ENCODE measurements at regions not wholly inside any gene's neighbourhood (a gene's known extent, or its start where the extent isn't known, plus 50 kb on each side); places are given as distances from the start of the nearest gene placed in this dataset.
"Not testable (repeated sequence)": the region's sequence is repeated elsewhere in the genome, so short reads cannot be mapped to it uniquely, and the experiment has no call there.

DNA sequence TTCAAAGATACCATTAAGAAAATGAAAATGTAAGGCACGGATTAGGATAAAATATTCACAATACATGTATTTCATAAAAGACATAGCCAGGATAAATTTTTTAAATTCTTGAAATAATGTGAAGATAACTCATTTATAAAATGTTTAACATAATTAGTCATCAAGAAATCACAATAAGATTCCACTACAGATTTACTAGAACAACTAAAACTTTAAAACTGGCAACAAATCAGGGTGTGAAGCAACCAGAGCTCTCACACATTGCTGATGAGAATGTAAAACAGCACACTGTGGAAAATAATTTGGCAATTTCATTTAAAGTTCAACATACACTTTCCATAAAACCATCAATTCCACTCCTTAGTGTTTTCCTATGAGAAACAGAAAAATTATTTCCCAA lies 89.6 kb upstream of the UBE2E3 start:
- Histone ChIP-seq H3K27me3 (ENCODE audit: control insufficient read depth, insufficient read depth, low read length) (no peaks in the 10 kb centered on the region), H3K9me3 (ENCODE audit: control insufficient read depth, insufficient read depth, low read length) (no peaks in the 10 kb centered on the region), H3K4me1 (ENCODE audit: control insufficient read depth, insufficient read depth, low read length) (no peaks in the 10 kb centered on the region), H3K4me3 (ENCODE audit: low read depth, low read length) (no peak overlapping the region), H3K27ac (ENCODE audit: low read depth, low read length) (no peak overlapping the region), H3K36me3 (ENCODE audit: control insufficient read depth, insufficient read depth, low read length) (no peaks in the 10 kb centered on the region), H3K9ac (ENCODE audit: low read depth, low read length) (no peak overlapping the region)

DNA sequence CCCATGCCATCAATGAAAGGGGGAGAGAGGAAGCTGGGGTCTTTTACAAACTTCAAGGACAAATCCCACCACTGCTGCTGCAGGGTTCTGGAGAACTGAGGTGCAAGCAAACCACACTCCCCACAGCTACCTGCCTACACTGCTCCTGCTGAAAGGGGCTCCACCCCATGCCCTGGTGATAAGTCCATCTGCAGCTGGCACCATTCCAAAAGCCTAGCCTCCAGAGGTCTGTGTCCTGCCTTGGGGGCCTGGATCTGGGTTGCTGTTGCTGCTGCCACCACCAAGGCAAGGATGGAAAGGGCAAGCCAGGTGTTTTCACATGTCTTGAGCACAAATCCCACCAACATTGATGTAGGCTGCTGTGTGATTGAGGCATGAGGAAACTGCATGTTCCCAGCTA lies 97.4 kb upstream of the UBE2E3 start:
- Histone ChIP-seq H3K27ac (ENCODE audit: low read depth, low read length) (no peak overlapping the region), H3K27me3 (ENCODE audit: control insufficient read depth, insufficient read depth, low read length) (no peaks in the 10 kb centered on the region), H3K36me3 (ENCODE audit: control insufficient read depth, insufficient read depth, low read length) (no peaks in the 10 kb centered on the region), H3K4me3 (ENCODE audit: low read depth, low read length) (no peak overlapping the region), H3K9ac (ENCODE audit: low read depth, low read length) (no peak overlapping the region), H3K9me3 (ENCODE audit: control insufficient read depth, insufficient read depth, low read length) (no peaks in the 10 kb centered on the region), H3K4me1 (ENCODE audit: control insufficient read depth, insufficient read depth, low read length) (no peaks in the 10 kb centered on the region)

DNA sequence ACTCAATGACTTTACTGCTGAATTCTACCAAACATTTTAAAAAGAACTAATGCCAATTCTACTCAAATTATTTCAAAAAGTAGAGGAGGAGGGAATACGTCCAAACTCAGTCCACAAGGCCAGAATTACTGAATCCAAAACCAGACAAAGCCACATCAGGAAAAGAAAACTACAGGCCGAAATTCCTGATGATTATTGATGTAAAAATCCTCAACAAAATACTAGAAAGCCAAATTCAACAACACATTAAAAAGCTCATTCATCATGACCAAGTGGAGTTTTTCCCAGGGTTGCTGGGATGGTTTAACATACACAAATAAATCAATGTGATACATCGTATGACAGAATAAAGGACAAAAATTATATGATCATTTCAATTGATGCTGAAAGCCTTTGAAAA lies 103.9 kb upstream of the UBE2E3 start:
- Histone ChIP-seq H3K27ac (ENCODE audit: low read depth, low read length) (no peak overlapping the region), H3K36me3 (ENCODE audit: control insufficient read depth, insufficient read depth, low read length) (no peaks in the 10 kb centered on the region), H3K27me3 (ENCODE audit: control insufficient read depth, insufficient read depth, low read length) (no peaks in the 10 kb centered on the region), H3K9ac (ENCODE audit: low read depth, low read length) (no peak overlapping the region), H3K4me3 (ENCODE audit: low read depth, low read length) (no peak overlapping the region), H3K9me3 (ENCODE audit: control insufficient read depth, insufficient read depth, low read length) (no peaks in the 10 kb centered on the region), H3K4me1 (ENCODE audit: control insufficient read depth, insufficient read depth, low read length) (no peaks in the 10 kb centered on the region)

DNA sequence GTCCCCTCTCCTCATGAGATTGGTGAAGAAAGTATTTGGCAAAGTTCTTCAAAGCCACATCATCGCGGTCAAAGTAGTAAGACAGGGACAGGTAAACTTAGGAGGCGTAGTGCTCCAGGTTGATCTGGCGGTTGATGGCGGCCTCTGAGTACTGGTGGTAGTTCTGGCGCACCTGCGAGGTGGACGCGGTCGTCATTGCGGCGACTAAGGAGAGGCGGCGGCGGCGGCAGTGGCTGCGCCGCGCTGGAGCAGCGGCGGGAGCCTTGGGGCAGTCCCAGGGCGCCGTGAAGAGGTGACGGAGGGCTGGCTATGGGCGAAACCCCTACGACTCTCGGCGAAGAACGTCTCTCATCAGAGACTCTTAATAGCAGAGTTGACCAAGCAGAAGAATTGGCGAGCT lies 107.2 kb upstream of the UBE2E3 start:
- Histone ChIP-seq H3K27me3 (ENCODE audit: control insufficient read depth, insufficient read depth, low read length) (no peaks in the 10 kb centered on the region), H3K27ac (ENCODE audit: low read depth, low read length) (no peak overlapping the region), H3K4me1 (ENCODE audit: control insufficient read depth, insufficient read depth, low read length) (no peaks in the 10 kb centered on the region), H3K4me3 (ENCODE audit: low read depth, low read length) (no peak overlapping the region), H3K9me3 (ENCODE audit: control insufficient read depth, insufficient read depth, low read length) (no peaks in the 10 kb centered on the region), H3K9ac (ENCODE audit: low read depth, low read length) (no peak overlapping the region), H3K36me3 (ENCODE audit: control insufficient read depth, insufficient read depth, low read length) (no peaks in the 10 kb centered on the region)

DNA sequence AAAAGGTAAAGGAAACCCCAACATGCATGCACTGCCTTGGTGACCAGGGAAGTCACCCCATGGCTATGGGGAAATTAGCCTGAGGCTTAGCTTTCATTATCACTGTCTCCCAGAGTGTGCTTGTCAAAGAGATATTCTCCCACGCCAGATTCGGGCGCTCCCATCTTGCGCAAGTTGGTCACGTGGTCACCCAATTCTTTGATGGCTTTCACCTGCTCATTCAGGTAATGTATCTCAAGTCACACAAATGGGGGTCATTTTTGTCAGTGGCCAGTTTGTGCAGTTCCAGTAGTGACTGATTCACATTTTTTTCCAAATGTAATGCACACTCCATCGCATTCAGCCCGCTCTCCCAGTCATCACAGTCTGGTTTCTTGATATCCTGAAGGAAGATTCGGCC lies 107.6 kb upstream of the UBE2E3 start:
- not testable (repeated sequence) for H3K27ac ChIP-seq (ENCODE audit: low read depth, low read length); H3K9me3 ChIP-seq (ENCODE audit: control insufficient read depth, insufficient read depth, low read length); H3K4me3 ChIP-seq (ENCODE audit: low read depth, low read length); H3K4me1 ChIP-seq (ENCODE audit: control insufficient read depth, insufficient read depth, low read length); H3K36me3 ChIP-seq (ENCODE audit: control insufficient read depth, insufficient read depth, low read length); H3K9ac ChIP-seq (ENCODE audit: low read depth, low read length); H3K27me3 ChIP-seq (ENCODE audit: control insufficient read depth, insufficient read depth, low read length)

DNA sequence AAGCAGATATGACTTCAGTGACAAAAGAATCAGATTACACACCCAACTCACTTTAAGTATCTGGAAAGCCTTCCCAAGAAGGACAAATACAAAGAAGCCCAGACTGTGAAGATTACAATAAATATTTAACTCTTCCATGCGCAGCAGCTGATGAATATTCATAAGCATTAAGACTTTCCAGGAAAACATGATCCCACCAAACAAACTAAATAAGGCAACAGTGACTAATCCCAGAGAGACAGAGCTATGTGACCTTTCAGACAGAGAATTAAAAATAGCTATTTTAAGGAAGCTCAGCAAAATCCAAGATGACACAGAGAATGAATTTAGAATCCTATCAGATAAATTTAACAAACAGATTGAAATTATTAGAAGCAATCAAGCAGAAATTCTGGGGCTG lies 108.2 kb upstream of the UBE2E3 start:
- Histone ChIP-seq H3K9ac (ENCODE audit: low read depth, low read length) (no peak overlapping the region), H3K9me3 (ENCODE audit: control insufficient read depth, insufficient read depth, low read length) (no peaks in the 10 kb centered on the region), H3K27me3 (ENCODE audit: control insufficient read depth, insufficient read depth, low read length) (no peaks in the 10 kb centered on the region), H3K4me3 (ENCODE audit: low read depth, low read length) (no peak overlapping the region), H3K36me3 (ENCODE audit: control insufficient read depth, insufficient read depth, low read length) (no peaks in the 10 kb centered on the region), H3K4me1 (ENCODE audit: control insufficient read depth, insufficient read depth, low read length) (no peaks in the 10 kb centered on the region), H3K27ac (ENCODE audit: low read depth, low read length) (no peak overlapping the region)

DNA sequence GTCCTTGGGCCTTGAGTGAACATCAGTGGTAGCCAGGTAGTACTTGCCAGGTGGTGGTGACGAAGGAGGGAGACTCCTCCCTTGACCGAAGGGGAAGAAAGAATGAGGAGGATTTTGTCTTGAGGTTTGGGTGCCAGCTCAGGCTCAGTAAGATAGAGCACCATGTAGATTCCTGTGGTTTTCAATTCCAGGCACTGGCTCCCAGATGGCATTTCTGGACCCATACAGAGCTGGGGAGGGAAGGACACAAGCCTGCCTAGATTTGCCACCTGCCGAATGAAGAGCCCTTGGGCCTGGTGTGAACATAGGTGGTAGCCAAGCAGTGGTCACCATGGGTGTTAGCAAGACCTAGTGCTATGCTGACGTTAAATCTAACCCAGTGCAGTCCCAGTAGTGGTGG lies 108.8 kb upstream of the UBE2E3 start:
- no peaks in the 10 kb centered on the region for H3K4me1 ChIP-seq (ENCODE audit: control insufficient read depth, insufficient read depth, low read length)
- no peaks in the 10 kb centered on the region for H3K27me3 ChIP-seq (ENCODE audit: control insufficient read depth, insufficient read depth, low read length)
- no peak overlapping the region for H3K4me3 ChIP-seq (ENCODE audit: low read depth, low read length)
- no peak overlapping the region for H3K27ac ChIP-seq (ENCODE audit: low read depth, low read length)
- no peak overlapping the region for H3K9ac ChIP-seq (ENCODE audit: low read depth, low read length)
- H3K9me3 ChIP-seq (ENCODE audit: control insufficient read depth, insufficient read depth, low read length): no peaks in the 10 kb centered on the region
- H3K36me3 ChIP-seq (ENCODE audit: control insufficient read depth, insufficient read depth, low read length): no peaks in the 10 kb centered on the region

DNA sequence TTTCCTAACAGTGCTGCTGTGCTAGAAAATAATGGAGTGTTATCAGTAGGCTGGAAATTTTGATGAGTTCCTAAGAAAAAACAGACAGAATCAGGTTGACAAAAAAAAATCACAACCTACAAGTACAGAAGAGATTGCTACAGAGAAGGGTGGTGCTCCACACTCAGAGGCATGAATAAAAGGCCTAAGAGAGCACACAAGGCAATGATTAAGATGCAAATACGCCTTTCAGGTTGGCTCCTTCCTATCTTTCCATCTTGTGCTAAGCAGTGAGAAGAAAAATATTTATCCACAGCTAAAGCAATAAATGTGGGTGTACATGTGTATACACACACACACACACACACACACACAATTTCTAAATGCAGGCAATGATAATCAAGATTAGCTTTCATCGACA lies 130.6 kb upstream of the UBE2E3 start:
- H3K4me1 ChIP-seq (ENCODE audit: control insufficient read depth, insufficient read depth, low read length): peaks cover 5% of the 10 kb centered on the region
- H3K4me3 ChIP-seq (ENCODE audit: low read depth, low read length): no peak overlapping the region
- H3K9me3 ChIP-seq (ENCODE audit: control insufficient read depth, insufficient read depth, low read length): no peaks in the 10 kb centered on the region
- H3K36me3 ChIP-seq (ENCODE audit: control insufficient read depth, insufficient read depth, low read length): no peaks in the 10 kb centered on the region
- no peaks in the 10 kb centered on the region for H3K27me3 ChIP-seq (ENCODE audit: control insufficient read depth, insufficient read depth, low read length)
- H3K27ac ChIP-seq (ENCODE audit: low read depth, low read length): no peak overlapping the region
- no peak overlapping the region for H3K9ac ChIP-seq (ENCODE audit: low read depth, low read length)

DNA sequence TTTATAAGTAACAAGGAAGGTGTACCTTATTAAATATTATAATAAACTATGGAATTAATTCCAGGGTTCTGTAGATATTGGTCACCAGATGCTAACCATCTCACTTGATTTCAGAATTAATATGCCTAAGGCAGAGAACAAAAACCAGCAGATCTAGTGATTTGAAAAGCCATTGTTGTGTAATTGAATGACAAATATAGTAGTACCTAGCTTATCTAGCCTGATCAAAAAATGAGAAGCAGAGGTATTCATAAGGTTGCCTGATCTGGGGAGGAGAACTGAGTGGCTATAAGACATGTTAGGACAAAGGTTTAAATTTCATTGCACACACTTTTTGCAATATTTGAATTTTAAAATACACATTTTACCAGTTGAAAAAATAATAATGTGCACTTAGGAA lies 132.0 kb upstream of the UBE2E3 start:
- Histone ChIP-seq H3K4me1 (ENCODE audit: control insufficient read depth, insufficient read depth, low read length) (peaks cover 5% of the 10 kb centered on the region), H3K9me3 (ENCODE audit: control insufficient read depth, insufficient read depth, low read length) (no peaks in the 10 kb centered on the region), H3K9ac (ENCODE audit: low read depth, low read length) (no peak overlapping the region), H3K27me3 (ENCODE audit: control insufficient read depth, insufficient read depth, low read length) (no peaks in the 10 kb centered on the region), H3K36me3 (ENCODE audit: control insufficient read depth, insufficient read depth, low read length) (no peaks in the 10 kb centered on the region), H3K27ac (ENCODE audit: low read depth, low read length) (no peak overlapping the region), H3K4me3 (ENCODE audit: low read depth, low read length) (no peak overlapping the region)

DNA sequence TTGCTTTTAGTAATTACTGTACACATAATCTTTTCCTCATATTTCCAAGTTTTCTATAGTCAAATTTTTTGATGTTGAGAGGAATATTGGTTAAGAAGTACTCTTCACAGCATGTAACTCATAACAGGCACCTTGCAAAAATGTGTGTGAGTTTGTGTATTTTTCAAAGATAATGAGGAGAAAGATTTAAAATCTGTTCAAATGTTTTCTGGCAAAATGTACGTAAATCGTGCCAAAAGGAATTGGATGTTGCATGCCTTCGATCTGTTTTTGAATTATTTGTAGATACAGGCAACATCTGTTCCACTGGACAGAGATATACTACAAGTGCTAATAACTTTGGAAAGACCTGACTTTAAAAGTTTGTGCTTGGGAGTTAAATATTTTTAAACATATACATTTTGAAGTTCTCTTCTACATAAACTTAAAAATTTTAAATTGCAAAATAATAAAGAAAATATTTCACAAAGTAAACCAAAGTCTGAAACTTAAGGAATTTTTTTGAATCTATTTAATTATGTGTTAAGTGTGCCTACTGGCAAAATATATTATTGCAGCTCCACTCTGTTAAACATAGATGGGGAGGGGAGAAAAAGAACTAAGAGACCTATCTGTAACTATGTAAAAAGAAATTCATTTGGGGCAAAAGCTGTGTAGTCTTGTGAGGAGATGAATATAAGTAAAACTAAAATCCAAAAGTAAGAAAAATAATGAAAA lies 133.5 kb upstream of the UBE2E3 start:
- no peaks in the 10 kb centered on the region for H3K27me3 ChIP-seq (ENCODE audit: control insufficient read depth, insufficient read depth, low read length)
- peaks cover 5% of the 10 kb centered on the region for H3K4me1 ChIP-seq (ENCODE audit: control insufficient read depth, insufficient read depth, low read length)
- no peaks in the 10 kb centered on the region for H3K9me3 ChIP-seq (ENCODE audit: control insufficient read depth, insufficient read depth, low read length)
- H3K36me3 ChIP-seq (ENCODE audit: control insufficient read depth, insufficient read depth, low read length): no peaks in the 10 kb centered on the region
- no peak overlapping the region for H3K9ac ChIP-seq (ENCODE audit: low read depth, low read length)
- H3K4me3 ChIP-seq (ENCODE audit: low read depth, low read length): no peak overlapping the region
- no peak overlapping the region for H3K27ac ChIP-seq (ENCODE audit: low read depth, low read length)

DNA sequence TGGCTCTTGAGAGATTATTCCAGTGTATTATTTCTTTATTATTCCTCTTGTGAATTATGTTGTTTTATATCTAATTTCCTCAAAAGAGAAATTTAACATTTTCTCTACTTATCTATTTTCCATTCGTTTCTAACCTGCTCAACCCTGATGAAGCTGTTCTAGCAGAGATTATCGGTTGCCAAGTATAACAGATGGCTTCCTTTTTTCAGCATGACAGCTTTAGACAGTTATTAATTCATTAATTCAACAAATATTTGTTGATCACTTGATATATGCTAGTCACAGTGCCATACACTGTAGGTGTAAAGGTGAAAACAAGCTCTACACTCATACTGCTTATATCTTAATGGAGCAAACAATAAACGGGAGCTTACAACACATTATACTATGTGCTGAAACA lies 137.9 kb upstream of the UBE2E3 start:
- Histone ChIP-seq H3K27ac (ENCODE audit: low read depth, low read length) (no peak overlapping the region), H3K27me3 (ENCODE audit: control insufficient read depth, insufficient read depth, low read length) (no peaks in the 10 kb centered on the region), H3K9me3 (ENCODE audit: control insufficient read depth, insufficient read depth, low read length) (no peaks in the 10 kb centered on the region), H3K9ac (ENCODE audit: low read depth, low read length) (no peak overlapping the region), H3K36me3 (ENCODE audit: control insufficient read depth, insufficient read depth, low read length) (no peaks in the 10 kb centered on the region), H3K4me1 (ENCODE audit: control insufficient read depth, insufficient read depth, low read length) (no peaks in the 10 kb centered on the region), H3K4me3 (ENCODE audit: low read depth, low read length) (no peak overlapping the region)

DNA sequence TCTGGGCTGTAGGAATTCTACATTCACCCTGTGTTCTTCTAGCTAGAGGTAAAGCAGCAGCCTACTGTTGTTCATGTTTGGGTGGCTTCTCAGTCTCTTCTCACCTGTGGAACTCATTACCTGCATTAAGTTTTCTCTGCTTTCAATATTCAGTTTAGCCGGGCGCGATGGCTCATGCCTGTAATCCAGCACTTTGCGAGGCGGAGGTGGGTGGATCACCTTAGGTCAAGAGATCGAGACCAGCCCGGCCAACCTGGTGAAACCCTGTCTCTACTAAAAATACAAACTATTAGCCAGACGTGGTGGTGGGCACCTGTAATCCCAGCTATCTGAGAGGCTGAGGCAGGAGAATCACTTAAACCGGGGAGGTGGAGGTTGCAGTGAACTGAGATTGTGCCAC lies 139.8 kb upstream of the UBE2E3 start:
- H3K27me3 ChIP-seq (ENCODE audit: control insufficient read depth, insufficient read depth, low read length): no peaks in the 10 kb centered on the region
- H3K36me3 ChIP-seq (ENCODE audit: control insufficient read depth, insufficient read depth, low read length): no peaks in the 10 kb centered on the region
- H3K4me1 ChIP-seq (ENCODE audit: control insufficient read depth, insufficient read depth, low read length): no peaks in the 10 kb centered on the region
- no peak overlapping the region for H3K4me3 ChIP-seq (ENCODE audit: low read depth, low read length)
- H3K27ac ChIP-seq (ENCODE audit: low read depth, low read length): no peak overlapping the region
- no peaks in the 10 kb centered on the region for H3K9me3 ChIP-seq (ENCODE audit: control insufficient read depth, insufficient read depth, low read length)
- no peak overlapping the region for H3K9ac ChIP-seq (ENCODE audit: low read depth, low read length)

Data from HUES48 (cell line).